ENCODE measurements at regions not wholly inside any gene's neighbourhood (a gene's known extent, or its start where the extent isn't known, plus 50 kb on each side); places are given as distances from the start of the nearest gene placed in this dataset.

- DNase-seq = no peak
- no peak for TF ChIP-seq CTCF (IDR thresholded peaks at IDR 0.05; ENCODE audit: low read depth, low read length)
- no peaks in the 10 kb centered on the region for H3K27me3 ChIP-seq
- no peaks in the 10 kb centered on the region for H3K36me3 ChIP-seq
- H3K4me3 ChIP-seq (ENCODE audit: low read depth, low read length) = no peak overlapping the region
- H3K9me3 ChIP-seq = no peaks in the 10 kb centered on the region
- peaks cover 25% of the 10 kb centered on the region for H3K4me1 ChIP-seq
Observed at GRCh38 chr1:238468068-238468467, 577.3 kb upstream of the ZP4 start.

GRCh38 chr1:238466459-238466858, 575.7 kb upstream of the ZP4 start:
- Histone ChIP-seq H3K9me3 (no peaks in the 10 kb centered on the region), H3K36me3 (no peaks in the 10 kb centered on the region), H3K27me3 (no peaks in the 10 kb centered on the region), H3K4me1 (peaks cover 25% of the 10 kb centered on the region), H3K4me3 (ENCODE audit: low read depth, low read length) (no peak overlapping the region)
- TF ChIP-seq CTCF (IDR thresholded peaks at IDR 0.05; ENCODE audit: low read depth, low read length) = no peak
- no peak for DNase-seq

- Histone ChIP-seq H3K9me3 (no peaks in the 10 kb centered on the region), H3K4me1 (peaks cover 28% of the 10 kb centered on the region), H3K4me3 (ENCODE audit: low read depth, low read length) (peak overlapping the region; percentile 24), H3K36me3 (no peaks in the 10 kb centered on the region), H3K27me3 (no peaks in the 10 kb centered on the region)
- DNase-seq = peak; percentile 46
- TF ChIP-seq CTCF (IDR thresholded peaks at IDR 0.05; ENCODE audit: low read depth, low read length) = no peak
Observed at GRCh38 chr1:238465449-238465848, 574.7 kb upstream of the ZP4 start.

- no peak overlapping the region for H3K4me3 ChIP-seq (ENCODE audit: low read depth, low read length)
- no peak for DNase-seq
- no peaks in the 10 kb centered on the region for H3K27me3 ChIP-seq
- TF ChIP-seq CTCF (IDR thresholded peaks at IDR 0.05; ENCODE audit: low read depth, low read length) = no peak
- H3K36me3 ChIP-seq = no peaks in the 10 kb centered on the region
- peaks cover 3% of the 10 kb centered on the region; the same call in 1 of the 2 replicates for H3K4me1 ChIP-seq
- H3K9me3 ChIP-seq = no peaks in the 10 kb centered on the region
Observed at GRCh38 chr1:238458899-238459298, 568.2 kb upstream of the ZP4 start.

GRCh38 chr1:238457610-238458009, 566.9 kb upstream of the ZP4 start:
- no peaks in the 10 kb centered on the region for H3K9me3 ChIP-seq
- H3K27me3 ChIP-seq = no peaks in the 10 kb centered on the region
- no peak for TF ChIP-seq CTCF (IDR thresholded peaks at IDR 0.05; ENCODE audit: low read depth, low read length)
- peaks cover 3% of the 10 kb centered on the region; the same call in 1 of the 2 replicates for H3K4me1 ChIP-seq
- no peaks in the 10 kb centered on the region for H3K36me3 ChIP-seq
- no peak for DNase-seq
- H3K4me3 ChIP-seq (ENCODE audit: low read depth, low read length) = no peak overlapping the region

- Histone ChIP-seq H3K9me3 (no peaks in the 10 kb centered on the region), H3K36me3 (no peaks in the 10 kb centered on the region), H3K4me3 (ENCODE audit: low read depth, low read length) (no peak overlapping the region), H3K4me1 (peaks cover 11% of the 10 kb centered on the region), H3K27me3 (no peaks in the 10 kb centered on the region)
- DNase-seq = no peak
- TF ChIP-seq CTCF (IDR thresholded peaks at IDR 0.05; ENCODE audit: low read depth, low read length) = no peak
Observed at GRCh38 chr1:238451781-238452310, 561.1 kb upstream of the ZP4 start.

All from BE2C (cell line).